Colon (tissue), 2 donors: ENCODE measurements at regions not wholly inside any gene's neighbourhood (a gene's known extent, or its start where the extent isn't known, plus 50 kb on each side); places are given as distances from the start of the nearest gene placed in this dataset.
"Not testable (repeated sequence)": the region's sequence is repeated elsewhere in the genome, so short reads cannot be mapped to it uniquely, and the experiment has no call there.

Experiments
- FAIRE-seq: peaks from 2 replicates; lab custom pipeline; 2012; peaks lifted over from hg19 to GRCh38; lab: Jason Lieb, UNC
- donor health status: control.
- donor health status: control.

DNA sequence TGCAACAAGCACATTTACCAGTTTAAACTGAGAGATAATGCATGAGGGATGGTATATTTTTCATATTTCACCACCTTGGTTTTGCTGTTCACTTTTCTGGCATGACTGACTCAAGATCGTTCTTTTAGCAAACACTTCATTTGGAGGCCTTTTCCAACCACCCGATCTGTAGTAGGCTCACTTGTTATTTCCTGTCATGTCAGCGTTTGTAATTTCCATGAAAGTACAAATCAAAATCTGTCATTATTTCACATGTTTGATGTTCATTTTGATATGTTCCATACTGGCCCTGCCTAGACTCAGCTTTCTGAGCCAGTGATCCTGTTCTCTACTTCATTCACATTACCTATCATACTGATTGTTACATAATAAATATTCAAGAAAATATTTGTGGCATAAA is 1888.3 kb upstream of the PCDH7 start:
- no peak for FAIRE-seq

DNA sequence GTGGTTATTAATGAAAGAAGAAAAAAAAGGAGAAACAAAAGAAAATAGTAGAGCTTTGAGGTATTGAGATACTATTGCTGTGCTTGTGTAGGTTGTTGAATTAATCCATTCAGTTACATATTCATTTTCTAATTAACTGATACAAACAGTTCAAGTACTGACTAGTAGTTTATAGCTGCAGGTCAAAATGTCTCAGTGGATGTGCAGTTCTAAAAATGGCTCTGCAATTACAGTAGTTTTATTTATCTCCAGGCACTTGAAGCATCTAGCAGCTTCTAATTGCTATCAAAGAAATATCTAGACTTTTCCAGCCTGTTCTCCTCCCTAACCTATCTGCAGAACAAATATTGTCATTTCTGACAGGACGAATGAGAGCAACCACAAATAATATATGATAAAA is 1887.7 kb upstream of the PCDH7 start:
- no peak for FAIRE-seq

DNA sequence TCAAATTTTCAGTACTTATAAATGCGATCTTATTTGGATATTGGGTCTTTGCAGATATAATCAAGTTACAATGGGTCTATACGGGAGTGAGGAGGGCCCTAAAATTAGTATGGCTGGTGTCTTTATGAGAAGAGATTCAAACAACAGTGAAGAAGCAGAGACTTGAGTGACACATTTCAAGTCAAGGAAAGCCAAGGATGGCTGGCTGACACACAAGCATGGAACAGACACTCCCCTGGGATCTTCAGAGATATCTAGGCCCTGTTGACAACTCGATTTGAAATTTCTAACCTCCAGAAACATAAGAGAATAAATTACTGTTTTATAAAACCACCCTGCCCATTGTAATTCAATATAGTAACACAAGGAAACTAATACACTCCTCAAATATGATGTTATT is 1886.0 kb upstream of the PCDH7 start:
- FAIRE-seq, result no peak

DNA sequence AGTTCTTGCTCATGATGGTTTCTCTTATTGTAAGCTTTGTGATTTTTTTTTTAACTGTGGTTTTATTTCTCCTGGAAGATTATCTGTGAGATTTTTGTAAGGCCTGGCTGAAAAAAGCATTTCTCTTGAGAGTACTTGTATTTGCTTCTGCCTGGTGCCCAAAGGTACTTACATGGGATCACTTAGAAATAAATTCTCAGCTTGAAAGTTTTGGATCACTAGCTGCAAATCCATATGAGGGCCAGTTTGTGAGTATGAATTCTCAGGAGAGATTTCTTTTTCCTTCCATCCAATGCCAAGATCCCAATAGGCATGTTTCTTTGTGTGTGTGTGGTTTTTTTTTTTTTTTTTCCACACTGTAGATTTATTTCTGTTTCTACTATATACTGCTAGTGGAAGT is 1884.7 kb upstream of the PCDH7 start:
- FAIRE-seq, result no peak

DNA sequence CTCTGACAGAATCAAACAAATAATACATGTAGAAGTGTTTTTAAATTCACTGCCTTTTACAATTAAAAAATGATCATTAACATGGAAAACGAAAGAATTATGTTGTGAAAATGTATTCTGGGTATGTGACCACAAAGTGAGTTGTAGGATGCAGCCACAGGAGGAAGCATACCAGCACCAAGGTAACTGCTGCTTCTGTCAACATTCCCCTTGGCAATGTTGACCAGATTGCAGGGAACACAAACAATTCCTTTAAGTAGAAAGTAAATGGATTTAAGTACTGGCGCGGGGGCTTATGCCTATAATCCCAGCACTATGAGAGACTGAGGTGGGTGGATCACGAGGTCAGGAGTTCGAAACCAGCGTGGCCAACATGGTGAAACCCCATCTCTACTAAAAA is 1877.9 kb upstream of the PCDH7 start:
- no peak for FAIRE-seq

DNA sequence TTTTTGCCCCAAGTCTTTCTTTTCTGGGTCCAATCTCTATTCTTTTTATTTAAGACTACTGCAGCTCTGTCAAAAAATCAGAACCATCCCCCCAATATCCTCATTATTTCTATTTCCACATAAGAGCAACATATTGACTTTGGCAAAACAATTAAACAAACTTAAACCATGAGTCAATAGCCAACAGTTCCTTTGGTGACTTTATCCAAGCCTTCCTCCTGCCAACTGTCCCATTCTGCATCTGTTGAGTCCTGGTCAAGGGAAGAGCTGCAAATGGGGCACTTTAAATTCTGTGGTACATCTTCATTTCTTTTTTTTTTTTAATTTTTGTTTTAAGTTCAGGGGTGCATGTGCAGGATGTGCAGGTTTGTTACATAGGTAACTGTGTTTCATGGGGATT is 1875.0 kb upstream of the PCDH7 start:
- FAIRE-seq, result no peak

DNA sequence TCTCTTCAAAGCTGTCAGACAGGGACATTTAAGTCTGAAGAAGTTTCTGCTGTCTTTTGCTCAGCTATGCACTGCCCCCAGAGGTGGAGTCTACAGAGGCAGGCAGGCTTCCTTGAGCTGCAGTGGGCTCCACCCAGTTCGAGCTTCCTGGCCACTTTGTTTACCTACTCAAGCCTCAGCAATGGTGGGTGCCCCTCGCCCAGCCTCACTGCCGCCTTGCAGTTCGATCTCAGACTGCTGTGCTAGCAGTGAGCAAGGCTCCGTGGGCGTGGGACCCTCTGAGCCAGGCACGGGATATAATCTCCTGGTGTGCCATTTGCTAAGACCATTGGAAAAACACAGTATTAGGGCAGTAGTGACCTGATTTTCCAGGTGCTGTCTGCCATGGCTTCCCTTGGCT is 1863.1 kb upstream of the PCDH7 start:
- not testable (repeated sequence) for FAIRE-seq

DNA sequence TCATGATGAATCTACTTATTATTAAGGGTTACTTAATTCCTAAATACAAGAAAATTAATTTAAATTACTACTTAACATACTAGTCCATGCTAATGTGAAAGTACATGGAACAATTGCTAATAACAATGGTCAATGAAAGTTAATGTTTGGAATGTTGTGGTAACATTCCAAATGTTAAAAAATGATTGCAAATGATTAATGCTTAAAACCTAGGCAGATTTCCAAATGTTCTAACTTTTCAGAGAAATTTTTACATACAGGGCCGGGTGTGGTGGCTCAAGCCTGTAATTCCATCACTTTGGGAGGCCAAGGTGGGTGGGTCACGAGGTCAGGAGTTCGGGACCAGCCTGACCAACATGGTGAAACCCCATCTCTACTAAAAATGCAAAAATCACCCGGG is 1851.3 kb upstream of the PCDH7 start:
- FAIRE-seq, result no peak

DNA sequence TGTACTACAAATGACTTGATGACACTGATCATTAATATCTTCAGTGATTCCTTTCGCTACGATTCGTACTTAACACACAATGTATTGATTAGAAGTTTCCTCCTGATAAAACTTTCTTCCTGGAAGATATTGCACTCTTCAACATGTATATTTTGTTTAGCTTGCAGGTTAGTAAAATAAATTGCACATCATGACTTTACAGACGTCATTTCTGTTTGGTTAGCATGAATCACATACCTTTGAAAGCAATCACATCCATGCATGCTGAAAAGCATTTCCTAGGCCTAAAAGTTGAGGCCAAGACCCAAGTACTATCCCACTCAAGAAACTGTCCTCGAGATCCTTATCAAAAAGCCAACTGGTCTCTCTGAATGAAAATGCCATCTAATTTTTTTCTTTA is 1841.0 kb upstream of the PCDH7 start:
- FAIRE-seq, result no peak

DNA sequence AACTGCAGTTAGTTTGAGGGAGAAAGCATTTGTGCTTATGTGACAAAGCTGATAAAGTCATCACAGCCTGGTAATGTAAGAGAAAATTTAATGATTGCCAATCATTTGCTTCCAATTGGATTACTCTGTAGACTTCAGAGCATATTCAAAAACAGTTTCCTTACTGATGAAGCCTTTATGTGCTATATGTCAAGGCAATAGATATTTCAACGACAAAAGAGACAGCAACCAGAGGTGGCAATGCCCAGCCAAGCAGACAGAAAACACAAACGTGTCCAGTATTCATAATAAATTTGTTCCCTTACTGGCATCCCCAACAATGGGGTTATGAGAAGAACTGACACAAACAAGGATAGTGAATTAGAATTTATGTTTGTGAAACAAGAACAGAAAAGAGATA is 1840.3 kb upstream of the PCDH7 start:
- FAIRE-seq, result no peak

DNA sequence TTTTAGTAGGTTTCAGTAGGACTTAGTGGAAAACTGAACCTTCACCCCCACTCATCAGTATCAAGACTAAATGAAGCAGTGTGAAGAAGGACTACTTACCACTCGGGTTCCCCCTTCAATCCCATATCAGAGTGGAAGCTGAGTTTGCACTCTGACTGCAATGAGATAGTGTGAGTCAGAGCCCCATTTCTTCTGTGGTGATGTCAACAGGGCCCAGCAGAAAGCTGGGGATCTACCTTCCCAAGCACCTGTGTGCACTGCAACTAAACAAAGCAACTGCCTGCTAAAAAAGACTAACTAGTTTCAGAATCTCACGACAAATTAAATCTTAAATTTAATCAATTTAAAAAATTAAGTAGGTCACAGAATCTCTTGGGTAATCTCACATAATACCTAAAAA is 1837.0 kb upstream of the PCDH7 start:
- FAIRE-seq, result no peak

DNA sequence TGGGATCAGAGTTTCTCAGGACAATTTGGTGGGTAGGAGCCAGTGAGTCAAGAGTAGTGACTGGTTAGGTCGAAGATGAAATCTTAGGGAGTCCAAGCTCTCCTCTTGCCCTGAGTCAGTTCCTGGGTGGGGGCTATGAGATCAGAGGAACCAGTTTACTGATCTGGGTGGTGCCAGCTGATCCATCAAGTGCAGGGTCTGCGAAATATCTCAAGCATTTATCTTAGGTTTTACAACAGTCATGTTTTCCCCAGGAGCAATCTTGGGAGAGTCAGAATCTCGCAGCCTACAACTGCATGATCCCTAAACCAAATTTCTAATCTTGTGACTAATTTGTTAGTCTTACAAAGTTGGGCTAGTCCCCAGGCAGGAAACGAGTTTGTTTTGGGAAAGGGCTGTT is 1833.2 kb upstream of the PCDH7 start:
- FAIRE-seq, result no peak

DNA sequence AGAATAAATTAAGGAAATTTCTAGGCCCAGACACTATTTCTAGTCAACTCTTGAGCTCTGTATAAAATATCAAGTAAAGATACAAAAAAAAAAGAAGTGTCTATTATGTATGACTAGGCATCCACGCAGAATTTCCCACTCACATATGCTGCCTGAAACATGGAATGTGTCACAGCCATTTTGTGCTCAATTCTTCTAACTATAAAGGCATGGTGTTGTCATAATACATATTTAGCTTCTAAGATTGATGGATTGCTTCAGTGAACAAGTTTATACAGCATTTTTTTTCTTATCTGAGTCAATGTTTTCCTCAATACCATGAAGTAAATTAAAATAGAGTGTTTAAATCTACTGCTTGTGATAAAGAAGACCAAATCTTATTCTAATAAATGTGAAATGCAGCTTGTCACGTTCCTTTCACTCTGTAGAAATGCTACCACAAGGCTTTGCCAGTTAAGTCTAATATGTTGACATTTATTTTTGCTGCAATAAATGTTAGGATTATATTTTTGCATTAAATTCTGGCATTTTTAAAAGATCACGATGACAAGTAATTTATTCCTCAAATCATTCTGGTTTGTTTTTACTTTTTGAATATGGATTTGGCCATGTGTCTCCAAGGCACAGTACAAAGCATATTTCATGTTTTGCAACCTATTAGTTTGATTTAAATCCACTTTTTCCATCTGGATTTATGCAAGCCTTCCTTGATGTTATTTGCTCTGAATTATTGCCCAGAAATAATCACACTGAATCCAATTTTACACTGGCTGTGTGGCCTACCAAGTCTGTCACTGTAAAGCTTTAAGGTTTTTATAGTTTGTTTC is 1829.0 kb upstream of the PCDH7 start:
- no peak for FAIRE-seq

DNA sequence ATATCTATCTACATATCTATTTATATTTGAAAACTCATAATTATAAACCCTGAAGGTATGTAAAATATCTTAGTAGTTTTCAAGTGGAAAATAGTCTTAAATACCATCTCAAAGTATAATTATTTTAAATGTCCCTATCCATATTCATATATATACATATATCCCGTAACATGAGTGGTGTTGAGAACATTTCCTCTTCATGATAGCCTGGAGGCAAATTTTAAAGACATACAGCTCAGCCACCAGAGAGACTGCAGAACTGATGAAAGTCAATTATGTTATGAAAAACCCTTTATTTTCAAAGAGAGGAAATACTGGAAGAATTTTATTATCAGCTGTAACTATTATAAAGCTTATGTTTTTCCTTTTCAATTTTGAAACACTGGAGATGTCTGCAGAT is 1806.7 kb upstream of the PCDH7 start:
- FAIRE-seq, result peak; percentile 24

DNA sequence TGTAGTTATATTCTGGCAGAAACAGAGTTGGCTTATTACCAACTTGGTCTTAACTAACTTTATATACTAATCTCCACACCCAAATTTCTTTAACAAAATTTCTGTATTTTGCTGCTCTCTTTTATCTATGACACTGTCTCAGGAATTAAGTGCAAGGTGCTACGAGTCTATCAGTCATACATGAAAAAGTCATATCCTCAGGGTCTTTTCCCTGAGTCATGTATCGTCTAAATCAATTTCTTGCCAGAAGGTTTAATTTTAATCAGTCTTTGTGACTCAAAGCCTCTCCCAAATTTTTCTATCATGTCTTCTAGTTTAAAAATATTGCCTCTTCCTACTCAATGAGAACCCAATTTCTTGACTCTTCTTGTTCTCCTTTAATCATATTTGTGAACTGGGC is 1803.6 kb upstream of the PCDH7 start:
- no peak for FAIRE-seq

DNA sequence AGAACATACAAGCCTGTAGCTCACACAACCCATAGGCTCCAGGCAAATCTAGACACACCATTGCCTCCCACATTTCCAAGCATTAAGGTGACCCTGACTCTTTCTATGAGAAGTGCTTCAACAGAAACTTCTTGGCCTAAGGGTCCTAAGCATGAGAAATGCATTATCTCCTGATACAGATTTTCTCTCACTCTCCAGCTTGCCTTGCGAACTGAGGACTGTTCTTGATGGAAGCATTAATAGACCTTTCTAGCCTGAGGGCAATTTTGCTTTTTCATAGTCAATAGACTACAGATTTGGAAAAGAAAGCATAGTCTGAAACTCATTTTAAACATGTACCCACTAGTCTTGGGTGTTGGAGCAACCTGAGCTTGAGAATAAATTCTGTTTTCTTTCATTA is 1801.3 kb upstream of the PCDH7 start:
- no peak for FAIRE-seq

DNA sequence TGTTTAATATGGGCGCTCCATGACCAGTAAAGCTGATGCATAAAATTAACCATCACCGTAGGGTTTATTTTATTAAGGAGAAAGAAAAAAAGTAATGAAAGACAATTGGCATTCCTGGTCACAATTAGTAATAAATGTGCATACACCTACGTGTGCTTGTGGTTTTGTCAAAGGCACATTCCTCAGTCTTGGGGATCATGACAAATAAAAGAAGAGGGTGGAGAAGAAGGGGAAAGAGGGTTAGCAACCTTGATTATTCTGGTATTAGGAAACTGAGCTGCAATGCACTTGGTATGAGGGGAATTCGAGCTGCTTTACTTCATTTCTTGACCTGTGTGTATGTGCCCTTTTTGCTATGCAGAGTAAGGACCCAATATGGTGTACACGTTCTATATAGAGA is 1798.3 kb upstream of the PCDH7 start:
- FAIRE-seq, result no peak

DNA sequence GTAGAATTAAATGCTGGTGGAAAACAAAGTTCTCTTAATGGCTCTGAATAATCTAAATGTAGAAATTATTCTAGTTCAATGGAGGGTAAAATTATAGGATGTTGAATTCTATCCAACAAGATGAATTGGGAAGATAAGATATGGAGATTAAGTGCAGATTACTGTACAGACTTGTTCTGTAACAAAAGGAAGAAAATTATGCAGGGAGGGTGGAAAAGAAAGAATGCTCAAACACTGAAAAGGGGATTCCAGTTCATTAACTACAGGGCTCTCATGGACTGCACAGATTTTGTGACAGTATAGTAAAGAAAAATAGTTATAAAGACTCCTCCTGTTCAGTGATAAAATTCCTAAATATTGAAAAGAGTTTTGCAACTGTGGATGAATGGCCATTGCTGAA is 1794.0 kb upstream of the PCDH7 start:
- no peak for FAIRE-seq

DNA sequence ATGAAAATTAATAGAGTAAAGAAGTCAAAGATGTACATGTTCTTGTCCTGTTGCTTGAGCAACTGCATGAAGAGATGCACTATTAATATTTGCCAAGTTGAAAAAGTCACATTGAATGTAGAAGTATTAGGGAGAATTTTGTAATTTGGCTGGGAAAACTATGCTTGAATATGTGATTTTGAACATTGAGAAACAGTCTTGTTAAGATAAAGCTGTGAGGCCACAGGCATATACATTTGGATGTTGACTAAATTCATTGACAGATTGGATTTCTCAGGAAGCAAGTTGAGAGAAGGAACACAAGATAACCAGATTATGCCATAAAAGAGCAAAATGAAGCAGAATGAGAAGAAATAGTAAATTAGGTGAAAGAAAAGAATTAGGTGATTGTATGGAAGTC is 1777.5 kb upstream of the PCDH7 start:
- no peak for FAIRE-seq

DNA sequence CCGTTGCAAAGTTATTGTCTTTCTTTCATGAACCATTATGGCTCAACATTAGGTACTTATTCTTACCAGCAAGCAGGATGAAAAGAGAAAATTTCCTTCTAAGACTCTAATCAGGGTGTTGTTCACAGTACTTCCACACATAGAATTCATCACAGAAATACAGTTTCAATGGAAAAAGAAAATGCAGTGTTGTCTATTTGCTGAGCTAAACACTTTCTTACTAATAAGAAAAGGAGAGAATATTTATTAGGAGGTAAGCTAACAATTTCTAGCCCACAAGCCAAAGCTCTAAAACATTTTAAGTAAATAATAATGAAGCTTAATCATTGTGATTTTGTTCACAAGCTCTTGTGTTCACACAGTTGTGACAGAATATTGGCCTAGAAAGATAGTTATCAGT is 1772.8 kb upstream of the PCDH7 start:
- no peak for FAIRE-seq

DNA sequence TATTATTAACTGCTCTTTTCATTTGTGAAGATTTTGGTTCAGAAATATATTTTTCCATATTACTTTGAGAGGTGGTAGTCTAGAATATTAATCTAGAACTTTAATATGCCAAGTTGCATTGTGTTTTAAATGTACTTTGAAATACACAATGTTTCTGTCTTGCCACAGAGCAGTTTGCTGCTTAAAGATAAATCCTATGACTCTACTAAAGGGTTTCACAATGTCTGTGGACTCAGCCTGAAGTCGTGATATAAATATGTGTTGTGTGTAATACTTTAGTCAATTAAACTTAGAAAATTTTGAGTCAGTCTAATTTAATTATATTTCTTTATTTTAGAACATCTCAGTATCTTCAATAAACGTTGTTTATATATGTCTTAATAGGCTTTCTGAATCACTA is 1771.7 kb upstream of the PCDH7 start:
- no peak for FAIRE-seq

DNA sequence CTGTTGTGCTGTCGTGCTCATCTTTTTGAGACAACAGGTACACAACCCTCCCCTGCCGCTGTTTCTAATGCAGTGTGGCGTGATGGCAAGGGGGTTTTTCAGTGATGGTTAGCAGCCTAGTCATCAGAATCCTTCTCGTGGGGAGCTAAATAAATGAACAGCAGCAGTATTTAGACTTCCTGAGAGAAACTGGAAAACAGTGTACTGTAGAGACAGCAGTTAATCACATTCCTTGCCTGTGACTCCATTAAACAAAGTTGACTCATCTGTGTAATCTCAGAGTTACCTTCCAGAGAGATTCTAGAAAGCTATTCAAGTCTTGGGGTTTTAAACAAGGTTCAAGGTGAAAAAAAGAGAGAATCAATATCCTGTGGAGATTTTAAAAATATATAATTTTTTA is 1753.2 kb upstream of the PCDH7 start:
- FAIRE-seq, result no peak

DNA sequence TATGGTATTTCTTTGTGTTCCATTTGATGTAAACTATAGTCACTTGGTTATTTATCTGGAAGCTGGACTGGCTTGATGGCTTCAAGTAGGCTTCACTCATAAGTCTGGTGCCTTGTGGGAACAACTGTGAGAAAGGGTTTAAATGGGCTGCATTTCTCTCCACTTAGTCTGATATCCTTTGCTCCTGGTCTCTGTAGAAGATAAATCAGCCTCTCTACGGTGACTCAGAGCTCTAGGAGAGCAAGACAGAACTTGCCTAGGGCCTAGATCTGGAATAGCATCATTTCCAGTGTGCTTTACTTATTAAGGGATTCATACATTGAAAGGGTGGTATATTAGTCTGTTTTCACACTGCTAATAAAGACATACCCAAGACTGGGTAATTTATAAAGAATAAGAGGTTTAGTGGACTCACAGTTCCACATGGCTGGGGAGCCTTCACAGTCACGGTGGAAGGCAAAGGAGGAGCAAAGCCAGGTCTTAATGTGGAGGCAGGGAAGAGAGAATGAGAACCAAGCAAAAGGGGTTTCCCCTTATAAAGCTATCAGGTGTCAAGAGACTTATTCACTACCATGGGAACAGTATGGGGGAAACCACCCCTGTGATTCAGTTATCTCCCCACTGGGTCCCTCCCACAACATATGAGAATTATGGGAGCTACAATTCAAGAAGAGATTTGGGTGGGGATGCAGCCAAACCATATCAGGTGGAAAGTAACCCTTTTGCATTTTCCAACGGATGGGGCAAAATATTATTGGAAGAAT is 1746.4 kb upstream of the PCDH7 start:
- FAIRE-seq, result no peak

DNA sequence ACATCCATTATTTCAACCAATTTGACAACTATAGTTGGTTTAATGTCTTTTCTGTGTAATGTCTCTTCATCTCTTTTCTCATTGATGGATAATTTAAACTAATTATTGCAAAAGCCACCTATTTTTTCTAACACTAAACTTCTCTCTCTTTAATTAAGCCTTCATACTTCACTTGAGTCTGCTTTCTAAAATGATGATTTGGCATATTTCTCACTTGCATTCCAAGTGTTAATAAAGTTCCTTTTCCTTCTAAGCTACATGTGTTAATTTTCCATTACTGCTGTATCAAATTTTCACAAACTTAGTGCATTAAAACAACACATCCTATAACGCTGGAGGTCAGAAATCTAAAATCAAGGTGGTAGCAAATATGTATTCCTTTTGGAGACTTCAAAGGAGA is 1743.8 kb upstream of the PCDH7 start:
- FAIRE-seq, result no peak
